ENCODE measurements at regions not wholly inside any gene's neighbourhood (a gene's known extent, or its start where the extent isn't known, plus 50 kb on each side); places are given as distances from the start of the nearest gene placed in this dataset.

DNA sequence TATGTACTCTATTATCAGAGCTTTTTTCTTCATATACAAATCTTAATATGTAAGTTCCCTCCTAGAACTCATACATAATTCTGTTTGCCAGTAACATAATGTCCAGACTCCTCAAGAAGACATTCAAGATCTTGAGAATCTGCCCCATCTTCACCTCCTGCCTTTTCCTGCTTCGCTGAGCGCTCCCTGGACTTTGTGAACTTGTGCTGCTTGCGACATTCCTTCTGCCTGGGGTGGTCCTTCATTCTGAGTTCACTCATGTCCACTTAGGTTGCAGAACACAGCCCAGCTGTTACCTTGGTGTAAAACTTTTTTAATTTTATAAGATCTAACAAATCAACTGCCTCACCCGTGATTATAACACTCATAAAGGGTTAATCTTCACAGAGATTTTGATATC, 478.5 kb upstream of the EPHA3 start:
- TF ChIP-seq CTCF (IDR thresholded peaks at IDR 0.05; ENCODE audit: low read depth, low read length) = no peak
- TF ChIP-seq EZH2phosphoT487 (IDR thresholded peaks at IDR 0.05; ENCODE audit: low read depth) = no peak
- Histone ChIP-seq H3K36me3 (replicated peaks; ENCODE audit: low read depth, low read length) (no peaks in the 10 kb centered on the region), H3K4me1 (ENCODE audit: low read length) (no peaks in the 10 kb centered on the region), H3K27me3 (ENCODE audit: low read depth, low read length) (no peaks in the 10 kb centered on the region), H3K4me2 (ENCODE audit: low read length) (no peak overlapping the region), H3K9me3 (ENCODE audit: insufficient read depth, low read length) (no peaks in the 10 kb centered on the region), H2AFZ (ENCODE audit: low read depth, low read length) (no peak overlapping the region), H4K20me1 (ENCODE audit: insufficient read depth, low read length) (no peaks in the 10 kb centered on the region), H3K27ac (ENCODE audit: low read length) (no peak overlapping the region), H3K4me3 (ENCODE audit: low read length) (no peak overlapping the region), H3K9ac (ENCODE audit: low read length) (no peak overlapping the region), H3K79me2 (ENCODE audit: low read length) (no peaks in the 10 kb centered on the region)

GRCh38 chr3:88632226-88632625, 475.2 kb upstream of the EPHA3 start:
- Histone ChIP-seq H3K9ac (ENCODE audit: low read length) (no peak overlapping the region), H3K79me2 (ENCODE audit: low read length) (no peaks in the 10 kb centered on the region), H3K27me3 (ENCODE audit: low read depth, low read length) (no peaks in the 10 kb centered on the region), H3K36me3 (replicated peaks; ENCODE audit: low read depth, low read length) (no peaks in the 10 kb centered on the region), H4K20me1 (ENCODE audit: insufficient read depth, low read length) (no peaks in the 10 kb centered on the region), H2AFZ (ENCODE audit: low read depth, low read length) (no peak overlapping the region), H3K27ac (ENCODE audit: low read length) (no peak overlapping the region), H3K4me1 (ENCODE audit: low read length) (no peaks in the 10 kb centered on the region), H3K9me3 (ENCODE audit: insufficient read depth, low read length) (no peaks in the 10 kb centered on the region), H3K4me2 (ENCODE audit: low read length) (no peak overlapping the region), H3K4me3 (ENCODE audit: low read length) (no peak overlapping the region)
- TF ChIP-seq EZH2phosphoT487 (IDR thresholded peaks at IDR 0.05; ENCODE audit: low read depth) (no peak), CTCF (IDR thresholded peaks at IDR 0.05; ENCODE audit: low read depth, low read length) (no peak)

DNA sequence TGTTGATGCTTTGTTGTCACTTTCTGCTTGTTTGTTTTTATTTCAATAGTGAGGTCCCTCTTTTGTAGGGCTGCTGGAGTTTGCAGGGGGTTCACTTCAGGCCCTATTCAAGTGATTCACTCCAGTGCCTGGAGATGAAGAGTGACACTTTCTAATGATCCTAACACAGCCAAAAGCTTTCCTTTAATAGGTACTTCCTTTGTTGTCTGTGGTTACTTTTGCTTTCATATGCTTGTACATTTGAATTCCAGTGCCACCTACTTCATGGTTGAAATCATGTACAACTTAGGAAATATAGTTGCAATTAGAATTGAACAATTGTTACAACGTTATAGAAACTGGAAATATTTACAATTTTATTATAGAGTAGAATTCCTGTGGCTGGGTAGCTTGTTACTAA, 466.8 kb upstream of the EPHA3 start:
- Histone ChIP-seq H3K4me1 (ENCODE audit: low read length) (no peaks in the 10 kb centered on the region), H3K4me2 (ENCODE audit: low read length) (no peak overlapping the region)
- TF ChIP-seq CTCF (IDR thresholded peaks at IDR 0.05; ENCODE audit: low read depth, low read length) = no peak
- TF ChIP-seq EZH2phosphoT487 (IDR thresholded peaks at IDR 0.05; ENCODE audit: low read depth) = no peak

DNA sequence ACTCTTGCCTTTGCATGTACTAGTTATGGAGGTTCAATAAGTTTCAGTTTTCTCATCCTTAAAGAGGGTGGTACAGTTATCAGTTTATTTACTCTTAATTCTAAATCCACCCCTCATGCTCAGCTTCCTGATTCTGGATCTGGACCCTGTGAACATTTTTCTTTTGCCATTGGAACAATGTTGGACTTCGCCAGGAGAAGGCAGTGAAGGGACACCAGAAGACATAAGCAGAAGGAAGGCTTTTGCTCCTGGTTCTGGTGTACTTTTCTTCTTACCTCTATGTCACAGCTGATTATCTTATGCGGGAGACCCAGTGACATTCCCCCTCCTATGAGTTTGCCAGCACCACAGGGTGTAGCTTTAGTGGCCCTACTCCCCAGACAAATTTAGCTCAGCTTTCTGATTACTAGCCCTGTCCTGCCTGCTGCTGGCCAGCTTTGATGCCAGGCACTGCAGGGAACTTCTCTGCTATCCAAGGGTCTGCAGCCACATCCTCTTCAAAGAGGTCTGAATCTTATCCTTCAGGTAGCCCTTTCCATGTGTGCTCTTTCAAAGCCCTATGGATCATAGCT, 466.3 kb upstream of the EPHA3 start:
- no peak overlapping the region for H3K9ac ChIP-seq (ENCODE audit: low read length)
- H3K4me3 ChIP-seq (ENCODE audit: low read length) = no peak overlapping the region
- 0 out of 2 replicates have a peak, but pooled peaks have one; percentile 3 for TF ChIP-seq CTCF (IDR thresholded peaks at IDR 0.05; ENCODE audit: low read depth, low read length)
- no peak for TF ChIP-seq EZH2phosphoT487 (IDR thresholded peaks at IDR 0.05; ENCODE audit: low read depth)
- no peak overlapping the region for H3K4me2 ChIP-seq (ENCODE audit: low read length)
- no peaks in the 10 kb centered on the region for H4K20me1 ChIP-seq (ENCODE audit: insufficient read depth, low read length)
- H3K36me3 ChIP-seq (replicated peaks; ENCODE audit: low read depth, low read length) = no peaks in the 10 kb centered on the region
- H3K9me3 ChIP-seq (ENCODE audit: insufficient read depth, low read length) = no peaks in the 10 kb centered on the region
- H3K4me1 ChIP-seq (ENCODE audit: low read length) = no peaks in the 10 kb centered on the region
- H3K79me2 ChIP-seq (ENCODE audit: low read length) = no peaks in the 10 kb centered on the region
- H3K27ac ChIP-seq (ENCODE audit: low read length) = no peak overlapping the region
- H2AFZ ChIP-seq (ENCODE audit: low read depth, low read length) = no peak overlapping the region
- no peaks in the 10 kb centered on the region for H3K27me3 ChIP-seq (ENCODE audit: low read depth, low read length)

More for the DNA sequence above, 466.8 kb upstream of the EPHA3 start:
- H3K4me3 ChIP-seq (ENCODE audit: low read length) = no peak overlapping the region
- H3K36me3 ChIP-seq (replicated peaks; ENCODE audit: low read depth, low read length) = no peaks in the 10 kb centered on the region
- H4K20me1 ChIP-seq (ENCODE audit: insufficient read depth, low read length) = no peaks in the 10 kb centered on the region
- no peaks in the 10 kb centered on the region for H3K27me3 ChIP-seq (ENCODE audit: low read depth, low read length)
- no peak overlapping the region for H3K27ac ChIP-seq (ENCODE audit: low read length)
- H3K9me3 ChIP-seq (ENCODE audit: insufficient read depth, low read length) = no peaks in the 10 kb centered on the region
- no peak overlapping the region for H3K9ac ChIP-seq (ENCODE audit: low read length)
- H2AFZ ChIP-seq (ENCODE audit: low read depth, low read length) = no peak overlapping the region
- no peaks in the 10 kb centered on the region for H3K79me2 ChIP-seq (ENCODE audit: low read length)

Measured in OCI-LY3 (cell line).